Bronchial epithelial cell (primary cell): ENCODE measurements at regions not wholly inside any gene's neighbourhood (a gene's known extent, or its start where the extent isn't known, plus 50 kb on each side); places are given as distances from the start of the nearest gene placed in this dataset.

Experiments
- DNase-seq: peaks from one replicate; pipeline ENCODE4 v3.0.0-alpha.2; 2010; ENCODE audit warnings: low read depth
- FAIRE-seq: peaks from 2 replicates; lab custom pipeline; 2011; peaks lifted over from hg19 to GRCh38; lab: Jason Lieb, UNC
- H3K27me3 ChIP-seq: 2 replicates; pipeline ENCODE4 v1.5.1; 2011; ENCODE audit warnings: low read length; ENCODE audit not compliant: control insufficient read depth, insufficient read depth
- H3K36me3 ChIP-seq: 2 replicates; pipeline ENCODE4 v1.5.1; 2011; ENCODE audit warnings: low read length; ENCODE audit not compliant: control insufficient read depth, insufficient read depth
- H3K4me3 ChIP-seq: 2 replicates; pipeline ENCODE4 v1.5.1; 2011; ENCODE audit warnings: mild to moderate bottlenecking, low read depth, low read length, control low read depth
- CTCF ChIP-seq: IDR thresholded peaks from 2 replicates; pipeline ENCODE4 v1.5.1; 2011; ENCODE audit warnings: mild to moderate bottlenecking, moderate library complexity, low read length, control low read depth, inconsistent platforms; ENCODE audit not compliant: insufficient read depth, severe bottlenecking

DNA sequence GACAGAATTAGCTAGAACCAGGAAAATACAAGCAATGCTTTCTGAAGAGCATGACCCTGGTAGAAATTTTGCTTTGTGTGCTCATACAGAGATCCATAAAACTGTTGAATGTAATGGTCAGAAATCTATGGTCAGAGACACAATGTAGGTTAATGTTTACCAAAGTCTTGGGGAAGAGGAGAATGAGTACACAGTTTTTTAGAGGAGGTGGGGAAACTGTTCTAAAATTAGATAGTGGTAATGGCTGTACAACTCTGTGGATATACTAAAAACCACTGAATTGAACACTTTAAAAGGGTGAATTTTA lies 109.5 kb upstream of the ARHGAP5 start:
- no peaks in the 10 kb centered on the region for H3K36me3 ChIP-seq
- DNase-seq (no peak), FAIRE-seq (no peak)
- H3K4me3 ChIP-seq: no peak overlapping the region
- H3K27me3 ChIP-seq: no peaks in the 10 kb centered on the region
- no peak for TF ChIP-seq CTCF

DNA sequence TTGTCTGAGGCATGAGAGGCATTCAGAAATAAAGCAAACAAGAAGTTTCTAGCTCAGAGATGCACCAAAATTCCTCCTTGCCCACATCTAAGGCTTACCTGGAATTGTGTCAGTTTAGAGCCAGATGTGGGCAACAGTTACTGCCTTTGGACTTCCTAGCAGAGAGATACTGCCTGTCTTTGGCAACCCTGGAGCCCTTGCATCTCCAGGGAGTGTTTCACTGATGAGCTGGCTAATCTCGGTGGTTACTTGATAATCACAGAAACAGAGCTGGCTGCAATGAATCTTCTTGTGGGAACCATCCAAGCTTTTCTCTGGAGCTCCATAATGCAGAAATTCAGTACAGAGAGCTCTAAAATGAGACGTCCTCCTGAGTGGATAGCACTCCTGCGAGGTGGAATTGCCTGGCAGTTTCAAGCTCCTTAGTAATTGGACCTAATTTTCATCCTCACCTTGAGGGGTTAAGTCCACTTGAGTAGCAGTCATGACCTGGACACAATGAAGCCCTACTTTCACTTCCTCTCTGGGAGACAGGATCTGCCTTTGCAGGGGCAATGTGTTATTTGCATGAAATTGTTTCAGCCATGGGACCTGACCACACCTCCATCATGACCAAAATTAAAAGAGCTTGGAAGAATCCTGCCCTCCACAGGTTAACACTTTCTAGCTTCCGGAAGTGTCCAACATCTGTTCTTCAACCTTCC lies 108.8 kb upstream of the ARHGAP5 start:
- no peaks in the 10 kb centered on the region for H3K27me3 ChIP-seq
- H3K36me3 ChIP-seq: no peaks in the 10 kb centered on the region
- DNase-seq (no peak), FAIRE-seq (no peak)
- no peak overlapping the region for H3K4me3 ChIP-seq
- TF ChIP-seq CTCF: no peak

DNA sequence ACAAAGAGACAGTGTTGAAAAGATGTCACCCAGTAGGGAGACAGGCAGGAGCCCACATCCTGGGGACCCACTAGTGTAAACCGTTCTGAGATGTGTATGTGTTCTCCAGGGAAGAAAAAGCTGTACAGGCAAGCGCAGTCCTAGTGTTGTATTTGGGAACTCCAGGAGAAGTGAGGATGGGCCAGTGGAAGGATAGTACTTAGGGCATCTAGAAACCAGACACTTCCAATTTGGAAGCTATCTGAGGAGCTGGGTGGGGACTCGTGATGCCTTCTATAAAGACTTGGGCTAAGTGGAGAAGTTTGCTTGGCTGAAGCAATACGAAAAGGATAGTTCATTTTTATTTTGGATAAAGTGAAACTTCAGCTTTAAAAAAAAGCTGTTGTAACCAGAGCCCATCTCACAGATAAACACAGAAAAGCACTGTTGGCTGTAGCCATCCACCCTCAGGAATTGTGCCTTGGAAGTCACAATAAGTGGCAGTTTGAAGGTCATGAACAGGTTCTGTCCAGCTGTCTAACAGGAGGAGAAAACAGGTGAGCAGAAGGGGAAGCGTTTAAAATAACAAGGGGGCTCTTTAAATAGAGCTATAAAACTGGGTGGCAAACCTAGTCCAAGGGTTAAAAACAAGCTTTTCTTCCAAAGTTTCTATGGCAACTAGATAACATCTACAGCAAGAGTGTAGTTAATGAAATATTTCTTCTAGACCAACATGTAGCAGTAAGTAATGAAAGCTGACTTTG lies 108.0 kb upstream of the ARHGAP5 start:
- DNase-seq (no peak), FAIRE-seq (no peak)
- no peak for TF ChIP-seq CTCF
- no peak overlapping the region for H3K4me3 ChIP-seq
- no peaks in the 10 kb centered on the region for H3K36me3 ChIP-seq
- H3K27me3 ChIP-seq: no peaks in the 10 kb centered on the region

GRCh38 chr14:31969699-31970240 lies 107.3 kb upstream of the ARHGAP5 start:
- DNase-seq (no peak), FAIRE-seq (no peak)
- no peak for TF ChIP-seq CTCF
- H3K4me3 ChIP-seq: no peak overlapping the region
- no peaks in the 10 kb centered on the region for H3K27me3 ChIP-seq
- H3K36me3 ChIP-seq: no peaks in the 10 kb centered on the region

- no peaks in the 10 kb centered on the region for H3K27me3 ChIP-seq
- DNase-seq: no peak
- no peak for FAIRE-seq
- H3K4me3 ChIP-seq: no peak overlapping the region
- no peak for TF ChIP-seq CTCF
- no peaks in the 10 kb centered on the region for H3K36me3 ChIP-seq
Measured at GRCh38 chr14:31970744-31971143, 106.4 kb upstream of the ARHGAP5 start.
